H1 (cell line): ENCODE measurements at regions not wholly inside any gene's neighbourhood (a gene's known extent, or its start where the extent isn't known, plus 50 kb on each side); places are given as distances from the start of the nearest gene placed in this dataset.

ENCODE experiments used
- CTCF ChIA-PET: fragments of 300-600 bp; sonication (Branson Sonifier 250); formaldehyde crosslinking; loops from one replicate; lab custom pipeline; 2021; ENCODE audit not compliant: partially characterized antibody; lab: Charles Lee
- POLR2A ChIA-PET: fragments of 300-600 bp; sonication (Branson Sonifier 250); formaldehyde crosslinking; loops from one replicate; lab custom pipeline; 2021; ENCODE audit warnings: inconsistent platforms; ENCODE audit not compliant: partially characterized antibody; lab: Charles Lee
- DNase-seq, 2 experiments: peaks; one replicate each; pipeline versions ENCODE4 v3.0.0 to v3.0.0-alpha.2; 2010 to 2022; ENCODE audit warnings: low spot score in 2 of 2, low read depth in 1 of 2, mixed read lengths in 1 of 2
- FAIRE-seq: peaks from 2 replicates; lab custom pipeline; 2011; peaks lifted over from hg19 to GRCh38; lab: Jason Lieb, UNC
- H2AFZ ChIP-seq: 2 replicates; pipeline ENCODE4 v1.8.1; 2012; ENCODE audit warnings: low read length, inconsistent platforms
- H2AK5ac ChIP-seq: 2 replicates; pipeline ENCODE4 v1.6.1; 2013; ENCODE audit warnings: low read depth, low read length
- H2BK120ac ChIP-seq: replicated peaks from 2 replicates; pipeline ENCODE3; 2013; ENCODE audit warnings: low read depth, low read length, inconsistent platforms
- H2BK12ac ChIP-seq: 2 replicates; pipeline ENCODE4 v1.6.1; 2013; ENCODE audit warnings: low read depth, low read length
- H2BK15ac ChIP-seq: 2 replicates; pipeline ENCODE4 v1.6.1; 2013; ENCODE audit warnings: low read length
- H2BK20ac ChIP-seq: 2 replicates; pipeline ENCODE4 v1.6.1; 2013; ENCODE audit warnings: low read length
- H2BK5ac ChIP-seq: 2 replicates; pipeline ENCODE4 v1.6.1; 2013; ENCODE audit warnings: low read depth, low read length
- H3K14ac ChIP-seq: 2 replicates; pipeline ENCODE4 v1.6.1; 2013; ENCODE audit warnings: inconsistent platforms; ENCODE audit not compliant: insufficient read length
- H3K18ac ChIP-seq: 2 replicates; pipeline ENCODE4 v1.6.1; 2013; ENCODE audit warnings: low read length; ENCODE audit errors: extremely low read depth
- H3K23ac ChIP-seq: 2 replicates; pipeline ENCODE4 v1.6.1; 2013; ENCODE audit warnings: inconsistent platforms; ENCODE audit not compliant: insufficient read length
- H3K23me2 ChIP-seq: 2 replicates; pipeline ENCODE4 v1.6.1; 2013; ENCODE audit warnings: low read depth, low read length
- H3K27ac ChIP-seq: 2 replicates; pipeline ENCODE4 v1.6.1; 2011; ENCODE audit warnings: low read depth, low read length, inconsistent platforms
- H3K27me3 ChIP-seq, 4 experiments: replicated peaks in 1 of 4; 1 replicate in 1 of 4; 2 replicates in 3 of 4; pipeline versions ENCODE4 v1.6.1 to v1.8.1; 2011 to 2013; ENCODE audit warnings: low read length in 3 of 4, mild to moderate bottlenecking in 3 of 4, inconsistent platforms in 2 of 4, mixed read lengths in 2 of 4, moderate library complexity in 1 of 4; ENCODE audit not compliant: control insufficient read depth in 3 of 4, insufficient read depth in 3 of 4; ENCODE audit errors: extremely low read depth in 1 of 4
- H3K36me3 ChIP-seq, 4 experiments: 2 replicates each; pipeline versions ENCODE4 v1.6.1 to v1.8.1; 2011 to 2013; ENCODE audit warnings: mild to moderate bottlenecking in 4 of 4, low read length in 3 of 4, moderate library complexity in 2 of 4, control low read depth in 1 of 4, inconsistent platforms in 1 of 4; ENCODE audit not compliant: insufficient read depth in 4 of 4, control insufficient read depth in 2 of 4
- H3K4ac ChIP-seq: replicated peaks from 2 replicates; pipeline ENCODE3; 2013; ENCODE audit warnings: low read length, low read depth, mixed read lengths, inconsistent platforms; ENCODE audit not compliant: insufficient read length
- H3K4me1 ChIP-seq, 4 experiments: replicated peaks in 1 of 4; 1 replicate in 1 of 4; 2 replicates in 3 of 4; pipeline versions ENCODE4 v1.6.1 to v1.8.1; 2011 to 2013; ENCODE audit warnings: low read length in 3 of 4, inconsistent platforms in 2 of 4, mixed read lengths in 1 of 4; ENCODE audit not compliant: insufficient read depth in 4 of 4, control insufficient read depth in 3 of 4
- H3K4me2 ChIP-seq, 2 experiments: 2 replicates each; pipeline versions ENCODE4 v1.6.1 to v1.8.1; 2011 to 2013; ENCODE audit warnings: low read depth in 2 of 2, low read length in 2 of 2, control low read depth in 1 of 2, inconsistent platforms in 1 of 2, mild to moderate bottlenecking in 1 of 2; ENCODE audit not compliant: insufficient read depth in 1 of 2
- H3K4me3 ChIP-seq, 4 experiments: fragments of 200-600, 300-600 bp in 1 of 4; sonication (generic), shearing (Covaris generic), sonication (Bioruptor Twin) in 1 of 4; 2 replicates each; pipeline versions ENCODE4 v1.5.1 to v1.8.1; 2011 to 2016; ENCODE audit warnings: low read length in 4 of 4, low read depth in 3 of 4, control low read depth in 2 of 4, inconsistent platforms in 2 of 4, mild to moderate bottlenecking in 2 of 4, mixed read lengths in 1 of 4, moderate library complexity in 1 of 4; ENCODE audit not compliant: insufficient read depth in 2 of 4; ENCODE audit errors: extremely low read depth in 1 of 4
- H3K56ac ChIP-seq: replicated peaks from 2 replicates; pipeline ENCODE3; 2013; ENCODE audit warnings: low read depth, mild to moderate bottlenecking, mixed read lengths, low read length, inconsistent platforms; ENCODE audit not compliant: insufficient read length
- H3K79me1 ChIP-seq: 2 replicates; pipeline ENCODE4 v1.6.1; 2013; ENCODE audit warnings: low read depth, low read length, control low read depth
- H3K79me2 ChIP-seq, 2 experiments: 2 replicates each; pipeline versions ENCODE4 v1.6.1 to v1.8.1; 2012 to 2013; ENCODE audit warnings: low read length in 2 of 2, mild to moderate bottlenecking in 2 of 2, inconsistent platforms in 1 of 2; ENCODE audit not compliant: insufficient read depth in 2 of 2, control insufficient read depth in 1 of 2
- H3K9ac ChIP-seq, 4 experiments: replicated peaks in 1 of 4; 1 replicate in 1 of 4; 2 replicates in 3 of 4; pipeline versions ENCODE4 v1.6.1 to v1.8.1; 2011 to 2013; ENCODE audit warnings: low read depth in 3 of 4, low read length in 3 of 4, control low read depth in 2 of 4, mild to moderate bottlenecking in 2 of 4, moderate library complexity in 2 of 4, inconsistent platforms in 1 of 4; ENCODE audit errors: extremely low read depth in 1 of 4
- H3K9me3 ChIP-seq, 2 experiments: 2 replicates each; pipeline versions ENCODE4 v1.6.1 to v1.8.1; 2012 to 2013; ENCODE audit warnings: mild to moderate bottlenecking in 2 of 2, moderate library complexity in 2 of 2, control low read depth in 1 of 2, inconsistent platforms in 1 of 2, low read depth in 1 of 2, low read length in 1 of 2, mixed read lengths in 1 of 2; ENCODE audit not compliant: insufficient read depth in 2 of 2
- H4K20me1 ChIP-seq, 2 experiments: replicated peaks in 1 of 2; 2 replicates each; pipeline versions ENCODE3 to v1.8.1; 2011 to 2013; ENCODE audit warnings: inconsistent platforms in 2 of 2, low read length in 2 of 2, mild to moderate bottlenecking in 1 of 2; ENCODE audit not compliant: insufficient read depth in 2 of 2, control insufficient read depth in 1 of 2
- H4K5ac ChIP-seq: 2 replicates; pipeline ENCODE4 v1.6.1; 2013; ENCODE audit warnings: low read length, low read depth, mixed read lengths, inconsistent platforms; ENCODE audit not compliant: insufficient read length
- H4K8ac ChIP-seq: 2 replicates; pipeline ENCODE4 v1.8.0; 2013; ENCODE audit warnings: mild to moderate bottlenecking, moderate library complexity, low read length, inconsistent platforms; ENCODE audit not compliant: insufficient read depth; ENCODE audit errors: extremely low read depth
- H4K91ac ChIP-seq: replicated peaks from 2 replicates; pipeline ENCODE3; 2013; ENCODE audit warnings: low read length, mixed read lengths, inconsistent platforms; ENCODE audit not compliant: insufficient read length
- ATF3 ChIP-seq: IDR thresholded peaks from 2 replicates; pipeline ENCODE4 v1.6.1; 2011; ENCODE audit warnings: low read depth, mild to moderate bottlenecking, low read length; ENCODE audit not compliant: insufficient read depth
- GABPA ChIP-seq: IDR thresholded peaks from 2 replicates; pipeline ENCODE4 v1.6.1; 2011; ENCODE audit warnings: mild to moderate bottlenecking, low read length, moderate library complexity, borderline replicate concordance; ENCODE audit not compliant: insufficient read depth
- RAD21 ChIP-seq, 2 experiments: IDR thresholded peaks in 1 of 2; conservative IDR thresholded peaks in 1 of 2; 2 replicates each; pipeline ENCODE4 v1.6.1; 2011; ENCODE audit warnings: low read depth in 2 of 2, low read length in 2 of 2, improper control_type of control experiment in 1 of 2, inconsistent platforms in 1 of 2, mild to moderate bottlenecking in 1 of 2, moderate library complexity in 1 of 2
- SP1 ChIP-seq: IDR thresholded peaks from 2 replicates; pipeline ENCODE4 v1.6.1; 2011; ENCODE audit warnings: low read depth, low read length
- TAF7 ChIP-seq: optimal IDR thresholded peaks from 2 replicates; pipeline ENCODE3; 2011; ENCODE audit warnings: low read depth, mild to moderate bottlenecking, inconsistent platforms, low read length, moderate library complexity, borderline replicate concordance
- TEAD4 ChIP-seq: IDR thresholded peaks from 2 replicates; pipeline ENCODE4 v1.6.1; 2012; ENCODE audit warnings: low read depth, low read length, inconsistent platforms, mixed read lengths
- ZNF274 ChIP-seq: IDR thresholded peaks from 2 replicates; pipeline ENCODE4 v1.7.0; 2012; ENCODE audit warnings: low read length, borderline replicate concordance; ENCODE audit errors: extremely low read depth
- WGBS, 2 experiments: shearing (Covaris generic) in 1 of 2; methylation state at CpG; one replicate each; pipeline versions ENCODE4 v1.1.6 to v1.1.7; 2013 to 2015; ENCODE audit warnings: low lambda C conversion rate in 2 of 2, mixed read lengths in 2 of 2, inconsistent platforms in 1 of 2, low coverage in 1 of 2, missing lambda C conversion rate in 1 of 2; ENCODE audit not compliant: insufficient replicate concordance in 2 of 2, insufficient coverage in 1 of 2, insufficient read length in 1 of 2; ENCODE audit errors: extremely low coverage in 1 of 2, missing lambda C conversion rate in 1 of 2; 5-methylcytosine and 5-hydroxymethylcytosine counted together

GRCh38 chr12:13584541-13584940 is 388.0 kb downstream of the EMP1 start:
- DNase-seq, result no peak
- no peak overlapping the region for H3K56ac ChIP-seq
- CTCF ChIA-PET, result interaction anchor here (0.6 to 2.9 kb wide), 3 partner anchors 11 to 131 kb away, joined by 3 to 16 read pairs (median 3); no protein-coding TSS in a partner anchor
- H2BK12ac ChIP-seq, result no peak overlapping the region
- H4K5ac ChIP-seq, result no peak overlapping the region
- H4K91ac ChIP-seq, result no peak overlapping the region
- no peaks in the 10 kb centered on the region for H3K36me3 ChIP-seq
- no peak overlapping the region for H3K4me2 ChIP-seq
- no peaks in the 10 kb centered on the region for H4K20me1 ChIP-seq
- TF ChIP-seq ZNF274 (no peak), ATF3 (no peak), TEAD4 (no peak), RAD21 (IDR thresholded peaks at IDR 0.05 in 1 of 2, conservative IDR thresholded peaks at IDR 0.05 in 1 of 2; ENCODE audit: low read depth in 2 of 2, low read length in 2 of 2) (no peak), GABPA (no peak), SP1 (no peak), TAF7 (no peak)
- no peak overlapping the region for H2BK20ac ChIP-seq
- no peak overlapping the region for H3K9ac ChIP-seq
- H3K79me2 ChIP-seq, result no peaks in the 10 kb centered on the region
- no peak overlapping the region for H3K4ac ChIP-seq
- H3K79me1 ChIP-seq, result no peaks in the 10 kb centered on the region
- no peak overlapping the region for H2BK120ac ChIP-seq
- no peaks in the 10 kb centered on the region for H3K23me2 ChIP-seq
- H3K4me3 ChIP-seq, result no peak overlapping the region
- 100% methylated on average over 2 of the region's 2 CpGs; no CpG with 5 or more reads in 1 of the 2 experiments for WGBS, 2 experiments
- no peak overlapping the region for H2AFZ ChIP-seq
- H3K9me3 ChIP-seq, result no peaks in the 10 kb centered on the region
- no peak overlapping the region for H4K8ac ChIP-seq
- no peak overlapping the region for H3K14ac ChIP-seq
- H3K18ac ChIP-seq, result no peak overlapping the region
- POLR2A ChIA-PET, result no interaction called here
- no peaks in the 10 kb centered on the region for H3K27me3 ChIP-seq
- H3K23ac ChIP-seq, result no peak overlapping the region
- no peak overlapping the region for H3K27ac ChIP-seq
- FAIRE-seq, result no peak
- H2BK5ac ChIP-seq, result no peak overlapping the region
- peaks cover 0 to 12% (median 4%) of the 10 kb centered on the region in 4 experiments; a peak in 3 of 7 replicates for H3K4me1 ChIP-seq
- H2AK5ac ChIP-seq, result no peak overlapping the region
- no peak overlapping the region for H2BK15ac ChIP-seq
